Esophagus (tissue), 2 donors: ENCODE measurements at regions not wholly inside any gene's neighbourhood (a gene's known extent, or its start where the extent isn't known, plus 50 kb on each side); places are given as distances from the start of the nearest gene placed in this dataset.
"Not testable (repeated sequence)": the region's sequence is repeated elsewhere in the genome, so short reads cannot be mapped to it uniquely, and the experiment has no call there.

Experiments used
- H3K27ac ChIP-seq, 2 donors: one replicate each; pipeline ENCODE4 v1.5.1; 2013; ENCODE audit warnings: low read depth in 2 of 2, mild to moderate bottlenecking in 2 of 2, inconsistent platforms in 1 of 2, low read length in 1 of 2, moderate library complexity in 1 of 2
- H3K27me3 ChIP-seq, 2 donors: one replicate each; pipeline ENCODE4 v1.6.1; 2013; ENCODE audit warnings: low read length in 2 of 2, control low read depth in 1 of 2, mild to moderate bottlenecking in 1 of 2; ENCODE audit not compliant: insufficient read depth in 2 of 2, control insufficient read depth in 1 of 2
- H3K36me3 ChIP-seq, 2 donors: one replicate each; pipeline ENCODE4 v1.6.1; 2013; ENCODE audit warnings: low read length in 1 of 2; ENCODE audit not compliant: control insufficient read depth in 2 of 2, insufficient read depth in 2 of 2
- H3K4me1 ChIP-seq, 2 donors: one replicate each; pipeline ENCODE4 v1.6.1; 2013; ENCODE audit warnings: low read length in 1 of 2; ENCODE audit not compliant: control insufficient read depth in 2 of 2, insufficient read depth in 2 of 2
- H3K4me3 ChIP-seq, 2 donors: one replicate each; pipeline ENCODE4 v1.5.1; 2013; ENCODE audit warnings: low read length in 2 of 2, mild to moderate bottlenecking in 2 of 2, low read depth in 1 of 2, moderate library complexity in 1 of 2
- H3K9me3 ChIP-seq, 2 donors: one replicate each; pipeline ENCODE4 v1.6.1; 2013; ENCODE audit warnings: mild to moderate bottlenecking in 2 of 2, low read depth in 1 of 2, low read length in 1 of 2, moderate library complexity in 1 of 2; ENCODE audit not compliant: control insufficient read depth in 2 of 2, insufficient read depth in 1 of 2
- WGBS, 2 donors: extraction: QIAGEN DNeasy Blood & Tissue Kit; methylation state at CpG; one replicate each; pipeline ENCODE4 v1.1.7; 2013; 5-methylcytosine and 5-hydroxymethylcytosine counted together
- donor health status: healthy with polysubstance abuse.
- donor health status: Bipolar disorder and iron deficiency.

- peak overlapping the region; percentile 69 to 85 for H3K4me3 ChIP-seq
- 40 to 41% methylated on average over 5 of the region's 5 CpGs for WGBS, 2 donors
These were observed 69.3 kb upstream of the WNT7B start for GRCh38 chr22:46046299-46046685.

GRCh38 chr22:46047226-46047625, 70.3 kb upstream of the WNT7B start:
- H3K27me3 ChIP-seq: no peaks in the 10 kb centered on the region
- 48 to 63% methylated on average over 13 of the region's 13 CpGs for WGBS, 2 donors
- no peaks in the 10 kb centered on the region for H3K9me3 ChIP-seq
- H3K4me3 ChIP-seq: no peak overlapping the region
- peaks cover 19 to 35% of the 10 kb centered on the region in 2 donors for H3K4me1 ChIP-seq
- H3K36me3 ChIP-seq: peaks cover 0 to 7% of the 10 kb centered on the region in 2 donors
- peak overlapping the region; percentile 88 to 99 for H3K27ac ChIP-seq

More at GRCh38 chr22:46046299-46046685, 69.3 kb upstream of the WNT7B start:
- Histone ChIP-seq H3K9me3 (no peaks in the 10 kb centered on the region), H3K4me1 (peaks cover 16 to 28% of the 10 kb centered on the region in 2 donors), H3K27me3 (no peaks in the 10 kb centered on the region), H3K27ac (peak overlapping the region; percentile 98 to 99), H3K36me3 (peaks cover 0 to 5% of the 10 kb centered on the region in 2 donors)

GRCh38 chr22:46047841-46048595, 71.1 kb upstream of the WNT7B start:
- Histone ChIP-seq H3K4me1 (peaks cover 21 to 39% of the 10 kb centered on the region in 2 donors), H3K4me3 (no peak overlapping the region)

GRCh38 chr22:46048661-46049060, 71.7 kb upstream of the WNT7B start:
- not testable (repeated sequence) for H3K27me3 ChIP-seq
- peak overlapping the region; percentile 56 to 99 for H3K27ac ChIP-seq

More at GRCh38 chr22:46047841-46048595, 71.1 kb upstream of the WNT7B start:
- Histone ChIP-seq H3K27ac (peak overlapping the region; percentile 88 to 99), H3K36me3 (peaks cover 0 to 7% of the 10 kb centered on the region in 2 donors), H3K27me3 (no peaks in the 10 kb centered on the region), H3K9me3 (no peaks in the 10 kb centered on the region)
- 37 to 55% methylated on average over 14 of the region's 14 CpGs for WGBS, 2 donors

GRCh38 chr22:46049726-46050450, 72.9 kb upstream of the WNT7B start:
- Histone ChIP-seq H3K36me3 (peaks cover 0 to 7% of the 10 kb centered on the region in 2 donors), H3K27ac (peak overlapping the region; percentile 98 to 99), H3K4me3 (no peak overlapping the region), H3K4me1 (peaks cover 15 to 36% of the 10 kb centered on the region in 2 donors), H3K27me3 (no peaks in the 10 kb centered on the region), H3K9me3 (no peaks in the 10 kb centered on the region)
- 57 to 79% methylated on average over 14 of the region's 14 CpGs for WGBS, 2 donors

More at GRCh38 chr22:46048661-46049060, 71.7 kb upstream of the WNT7B start:
- peaks cover 19 to 39% of the 10 kb centered on the region in 2 donors for H3K4me1 ChIP-seq
- not testable (repeated sequence) for H3K36me3 ChIP-seq, H3K4me3 ChIP-seq, H3K9me3 ChIP-seq
- WGBS, 2 donors: 55 to 64% methylated on average over 7 of the region's 7 CpGs

- peaks cover 0 to 7% of the 10 kb centered on the region in 2 donors for H3K36me3 ChIP-seq
- peaks cover 15 to 39% of the 10 kb centered on the region in 2 donors for H3K4me1 ChIP-seq
- peak overlapping the region; percentile 98 to 99 for H3K27ac ChIP-seq
- H3K4me3 ChIP-seq: no peak overlapping the region
- H3K27me3 ChIP-seq: no peaks in the 10 kb centered on the region
- no peaks in the 10 kb centered on the region for H3K9me3 ChIP-seq
- WGBS, 2 donors: 48 to 60% methylated on average over 7 of the region's 7 CpGs
These were observed 73.5 kb upstream of the WNT7B start for GRCh38 chr22:46050451-46050845.

GRCh38 chr22:46050916-46051614, 74.1 kb upstream of the WNT7B start:
- 73 to 80% methylated on average over 11 of the region's 11 CpGs for WGBS, 2 donors
- Histone ChIP-seq H3K4me3 (no peak overlapping the region), H3K36me3 (peaks cover 0 to 7% of the 10 kb centered on the region in 2 donors), H3K4me1 (peaks cover 17 to 39% of the 10 kb centered on the region in 2 donors), H3K9me3 (no peaks in the 10 kb centered on the region), H3K27ac (peak overlapping the region; percentile 98 to 99), H3K27me3 (no peaks in the 10 kb centered on the region)

- Histone ChIP-seq H3K4me1 (peaks cover 17 to 39% of the 10 kb centered on the region in 2 donors), H3K36me3 (peaks cover 0 to 7% of the 10 kb centered on the region in 2 donors), H3K9me3 (no peaks in the 10 kb centered on the region), H3K27ac (peak overlapping the region; percentile 98 to 99), H3K4me3 (no peak overlapping the region), H3K27me3 (no peaks in the 10 kb centered on the region)
- 64 to 71% methylated on average over 8 of the region's 8 CpGs for WGBS, 2 donors
These were observed 74.7 kb upstream of the WNT7B start for GRCh38 chr22:46051646-46052045.

GRCh38 chr22:46052331-46052771, 75.4 kb upstream of the WNT7B start:
- Histone ChIP-seq H3K4me1 (peaks cover 17 to 37% of the 10 kb centered on the region in 2 donors), H3K4me3 (peak overlapping the region in 1 of 2 donors; percentile 61), H3K27ac (peak overlapping the region; percentile 98 to 99), H3K36me3 (peaks cover 0 to 7% of the 10 kb centered on the region in 2 donors), H3K9me3 (no peaks in the 10 kb centered on the region), H3K27me3 (no peaks in the 10 kb centered on the region)
- WGBS, 2 donors: 18 to 20% methylated on average over 6 of the region's 6 CpGs
